ENCODE measurements at regions not wholly inside any gene's neighbourhood (a gene's known extent, or its start where the extent isn't known, plus 50 kb on each side); places are given as distances from the start of the nearest gene placed in this dataset.

DNA sequence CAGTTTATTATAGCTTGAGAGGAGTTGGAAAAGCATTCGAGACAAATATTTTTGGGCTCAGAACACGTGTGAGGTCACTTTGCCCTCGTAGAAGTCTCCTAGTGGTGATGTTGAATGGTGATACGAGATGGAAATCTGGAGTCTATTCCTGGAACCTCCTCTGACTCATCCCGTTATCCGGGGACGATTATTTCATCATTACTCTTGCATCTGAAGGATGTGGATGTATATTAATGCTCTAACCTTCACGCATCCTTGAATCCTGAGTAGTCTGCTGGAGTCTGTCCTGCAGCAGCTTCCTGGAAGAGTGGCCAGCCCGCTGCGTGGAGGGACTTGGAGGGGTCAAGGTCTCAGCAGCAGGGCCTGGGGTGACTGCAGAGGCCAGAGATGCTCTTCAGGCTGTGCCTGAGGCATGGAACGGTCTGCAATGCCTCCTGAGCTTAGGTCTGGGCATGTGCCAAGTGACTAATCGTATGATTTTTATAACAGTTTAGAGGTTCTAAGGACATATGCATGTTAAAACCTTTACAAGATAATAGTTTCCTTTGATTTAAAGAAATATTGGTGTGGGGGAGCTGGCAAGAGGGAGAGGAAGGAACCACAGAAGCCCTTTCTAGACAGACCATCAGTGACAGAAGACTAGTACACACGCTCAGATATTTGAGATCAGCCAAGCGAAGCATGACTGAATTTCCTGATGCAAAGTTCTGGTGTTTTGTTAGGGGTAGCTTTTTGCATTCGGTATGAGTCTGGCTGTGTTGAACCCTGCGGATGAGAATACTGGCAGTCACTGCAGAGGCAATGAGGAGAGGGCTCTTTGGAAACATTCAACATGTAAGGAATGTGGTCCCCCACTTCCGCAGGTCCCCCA is 400.2 kb downstream of the QKI start:
- TF ChIP-seq CTCF (IDR thresholded peaks at IDR 0.05; ENCODE audit: low read depth, low read length): no peak
- no peak for TF ChIP-seq EZH2phosphoT487 (IDR thresholded peaks at IDR 0.05; ENCODE audit: low read depth)
